ENCODE measurements at regions not wholly inside any gene's neighbourhood (a gene's known extent, or its start where the extent isn't known, plus 50 kb on each side); places are given as distances from the start of the nearest gene placed in this dataset.

DNA sequence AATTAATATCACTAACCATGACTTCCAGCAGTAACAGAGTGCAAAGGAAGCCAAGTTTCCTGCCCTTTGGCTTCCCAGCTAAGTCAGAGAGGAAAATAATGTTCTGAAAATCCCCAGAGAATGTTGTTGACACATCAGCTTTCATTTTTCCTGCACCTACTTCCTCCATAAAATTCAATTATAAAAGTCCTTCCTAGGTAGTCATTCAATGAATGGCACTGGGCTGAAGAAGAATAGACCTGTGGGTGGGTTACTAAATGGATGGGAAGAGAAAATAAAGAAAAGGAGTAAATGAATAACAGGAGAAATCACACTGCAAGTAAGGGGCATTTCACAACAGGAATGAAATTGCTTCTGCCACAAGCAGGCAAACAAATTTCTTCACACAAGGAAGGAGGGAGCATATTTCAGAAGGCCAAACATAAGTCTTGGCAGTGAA is 73.2 kb upstream of the MDM1 start:
- no peak for TF ChIP-seq CTCF (IDR thresholded peaks at IDR 0.05)
- TF ChIP-seq POLR2A (IDR thresholded peaks at IDR 0.05) = no peak

All from adrenal gland (tissue), 5 donors.